Panc1 (cell line): ENCODE measurements at regions not wholly inside any gene's neighbourhood (a gene's known extent, or its start where the extent isn't known, plus 50 kb on each side); places are given as distances from the start of the nearest gene placed in this dataset.

Experiments
- ATAC-seq: fragments of 200-7000 bp; cut with Tn5 transposase; 2 replicates; pipeline ENCODE4 v1.9.1; 2020; ENCODE audit warnings: mild to moderate bottlenecking, moderate library complexity
- BruUV-seq: library from RNA; stranded (reverse); fragments of 400-500 nt; replicated peaks from 2 replicates; lab custom pipeline; 2021; lab: Mats Ljungman, UMichigan
- CTCF ChIA-PET: fragments of 300-600 bp; sonication (Branson Sonifier 250); formaldehyde crosslinking; loops from one replicate; lab custom pipeline; 2022; ENCODE audit warnings: antibody characterized with exemption; lab: Charles Lee
- POLR2A ChIA-PET: fragments of 300-600 bp; sonication (Branson Sonifier 250); formaldehyde crosslinking; loops from one replicate; lab custom pipeline; 2022; ENCODE audit warnings: antibody characterized with exemption; lab: Charles Lee
- DNase-seq: peaks from one replicate; pipeline ENCODE4 v3.0.0-alpha.2; 2010; ENCODE audit warnings: low read depth, low spot score
- H3K27ac ChIP-seq: 2 replicates; pipeline ENCODE4 v1.5.1; 2011; ENCODE audit warnings: mild to moderate bottlenecking, low read length, inconsistent platforms
- H3K27me3 ChIP-seq: fragments of 200-500 bp; sonication (Bioruptor generic); 2 replicates; pipeline ENCODE4 v1.6.0; 2014; ENCODE audit warnings: low read length, inconsistent platforms; ENCODE audit not compliant: control insufficient read depth, insufficient read depth
- H3K36me3 ChIP-seq: fragments of 200-500 bp; sonication (Bioruptor generic); 2 replicates; pipeline ENCODE4 v1.5.1; 2014; ENCODE audit warnings: inconsistent platforms, mild to moderate bottlenecking, low read length, moderate library complexity; ENCODE audit not compliant: control insufficient read depth, insufficient read depth
- H3K4me1 ChIP-seq: 2 replicates; pipeline ENCODE4 v1.5.1; 2011; ENCODE audit warnings: inconsistent platforms, mild to moderate bottlenecking, low read length, moderate library complexity; ENCODE audit not compliant: control insufficient read depth, insufficient read depth
- H3K4me3 ChIP-seq, 2 experiments: 2 replicates each; pipeline ENCODE4 v1.5.1; 2011 to 2012; ENCODE audit warnings: low read depth in 2 of 2, low read length in 2 of 2, mild to moderate bottlenecking in 2 of 2, inconsistent platforms in 1 of 2, moderate library complexity in 1 of 2
- H3K9me3 ChIP-seq: fragments of 200-500 bp; sonication (Bioruptor generic); 2 replicates; pipeline ENCODE4 v1.5.1; 2014; ENCODE audit warnings: low read depth, mild to moderate bottlenecking, inconsistent platforms, low read length, moderate library complexity; ENCODE audit not compliant: control insufficient read depth, insufficient read depth
- POLR2AphosphoS5 ChIP-seq: IDR thresholded peaks from 2 replicates; pipeline ENCODE4 v1.6.1; 2012; ENCODE audit warnings: mild to moderate bottlenecking, low read depth, low read length, moderate library complexity
- SIN3A ChIP-seq: IDR thresholded peaks from 2 replicates; pipeline ENCODE4 v1.6.1; 2012; ENCODE audit warnings: low read depth, mild to moderate bottlenecking, low read length, moderate library complexity, borderline replicate concordance; ENCODE audit not compliant: insufficient read depth
- TCF7L2 ChIP-seq: IDR thresholded peaks from 2 replicates; pipeline ENCODE4 v1.6.1; 2011; ENCODE audit warnings: mild to moderate bottlenecking, low read depth, low read length, inconsistent platforms
- in situ Hi-C: cut with HindIII; loops from 2 replicates; pipeline ENCODE4 v1.10.0; 2016; ENCODE audit warnings: low sequenced_read_pairs, low pct_unique_long_range_greater_than_20kb
- intact Hi-C: fragments of 100-400 bp; cut with micrococcal nuclease; formaldehyde crosslinking; loops from one replicate; pipeline ENCODE4 v1.10.0; 2022; ENCODE audit not compliant: unreplicated experiment
- TF ChIP-seq, protein P1 (sequence below): fragments of 450-650 bp; IDR thresholded peaks from 2 replicates; pipeline ENCODE4 v1.5.1; 2017; ENCODE audit warnings: mild to moderate bottlenecking
- TF ChIP-seq, protein P2 (sequence below), 2 experiments: IDR thresholded peaks; 2 replicates each; pipeline ENCODE4 v1.6.1; 2011 to 2012; ENCODE audit warnings: low read depth in 2 of 2, control low read depth in 1 of 2, low read length in 1 of 2, mild to moderate bottlenecking in 1 of 2, moderate library complexity in 1 of 2; ENCODE audit not compliant: insufficient read depth in 1 of 2

DNA sequence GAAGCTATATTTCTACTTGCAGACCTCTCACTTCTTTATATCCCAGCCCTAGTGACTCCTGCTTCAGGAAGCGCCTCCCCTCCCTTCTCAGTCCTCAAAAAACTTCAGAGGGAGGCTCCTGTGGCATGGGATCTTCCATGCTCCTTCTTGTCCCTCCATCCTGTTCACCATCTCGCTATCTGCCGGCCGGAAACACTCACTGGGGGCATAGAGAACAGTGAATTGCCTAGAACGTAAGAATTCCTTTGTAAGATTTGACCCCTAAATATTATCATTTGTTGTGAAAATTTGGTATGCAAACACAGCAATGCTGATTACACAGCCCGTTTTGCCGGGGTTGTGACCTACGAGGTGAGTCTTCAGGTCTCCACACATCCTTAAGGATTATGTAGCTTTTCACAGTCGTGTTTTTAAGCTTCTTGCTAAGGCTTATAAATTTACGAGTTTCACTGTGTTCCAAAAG lies 218.7 kb upstream of the ATP10A start:
- no peaks in the 10 kb centered on the region for H3K36me3 ChIP-seq
- ATAC-seq (peak; percentile 40), DNase-seq (no peak)
- CTCF ChIA-PET, result interaction anchor here (0.6 kb wide), 2 partner anchors 13 to 50 kb away, joined by 3 read pairs; no protein-coding TSS in a partner anchor
- H3K27me3 ChIP-seq, result no peaks in the 10 kb centered on the region
- in situ Hi-C loops (no loop called here), intact Hi-C loops (loop anchor here (5.0 kb wide), 1 partner anchor 389 kb away; no protein-coding TSS in a partner anchor)
- H3K9me3 ChIP-seq, result no peaks in the 10 kb centered on the region
- H3K4me3 ChIP-seq, result peak overlapping the region; percentile 26 to 43
- POLR2A ChIA-PET, result no interaction called here
- H3K27ac ChIP-seq, result peak overlapping the region; percentile 54
- BruUV-seq, result no TSS peak
- peaks cover 6% of the 10 kb centered on the region; the same call in 1 of the 2 replicates for H3K4me1 ChIP-seq
- TF ChIP-seq, protein P1, sequence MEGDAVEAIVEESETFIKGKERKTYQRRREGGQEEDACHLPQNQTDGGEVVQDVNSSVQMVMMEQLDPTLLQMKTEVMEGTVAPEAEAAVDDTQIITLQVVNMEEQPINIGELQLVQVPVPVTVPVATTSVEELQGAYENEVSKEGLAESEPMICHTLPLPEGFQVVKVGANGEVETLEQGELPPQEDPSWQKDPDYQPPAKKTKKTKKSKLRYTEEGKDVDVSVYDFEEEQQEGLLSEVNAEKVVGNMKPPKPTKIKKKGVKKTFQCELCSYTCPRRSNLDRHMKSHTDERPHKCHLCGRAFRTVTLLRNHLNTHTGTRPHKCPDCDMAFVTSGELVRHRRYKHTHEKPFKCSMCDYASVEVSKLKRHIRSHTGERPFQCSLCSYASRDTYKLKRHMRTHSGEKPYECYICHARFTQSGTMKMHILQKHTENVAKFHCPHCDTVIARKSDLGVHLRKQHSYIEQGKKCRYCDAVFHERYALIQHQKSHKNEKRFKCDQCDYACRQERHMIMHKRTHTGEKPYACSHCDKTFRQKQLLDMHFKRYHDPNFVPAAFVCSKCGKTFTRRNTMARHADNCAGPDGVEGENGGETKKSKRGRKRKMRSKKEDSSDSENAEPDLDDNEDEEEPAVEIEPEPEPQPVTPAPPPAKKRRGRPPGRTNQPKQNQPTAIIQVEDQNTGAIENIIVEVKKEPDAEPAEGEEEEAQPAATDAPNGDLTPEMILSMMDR, result no peak
- TF ChIP-seq TCF7L2 (no peak), POLR2AphosphoS5 (no peak), SIN3A (no peak)
- TF ChIP-seq, protein P2, sequence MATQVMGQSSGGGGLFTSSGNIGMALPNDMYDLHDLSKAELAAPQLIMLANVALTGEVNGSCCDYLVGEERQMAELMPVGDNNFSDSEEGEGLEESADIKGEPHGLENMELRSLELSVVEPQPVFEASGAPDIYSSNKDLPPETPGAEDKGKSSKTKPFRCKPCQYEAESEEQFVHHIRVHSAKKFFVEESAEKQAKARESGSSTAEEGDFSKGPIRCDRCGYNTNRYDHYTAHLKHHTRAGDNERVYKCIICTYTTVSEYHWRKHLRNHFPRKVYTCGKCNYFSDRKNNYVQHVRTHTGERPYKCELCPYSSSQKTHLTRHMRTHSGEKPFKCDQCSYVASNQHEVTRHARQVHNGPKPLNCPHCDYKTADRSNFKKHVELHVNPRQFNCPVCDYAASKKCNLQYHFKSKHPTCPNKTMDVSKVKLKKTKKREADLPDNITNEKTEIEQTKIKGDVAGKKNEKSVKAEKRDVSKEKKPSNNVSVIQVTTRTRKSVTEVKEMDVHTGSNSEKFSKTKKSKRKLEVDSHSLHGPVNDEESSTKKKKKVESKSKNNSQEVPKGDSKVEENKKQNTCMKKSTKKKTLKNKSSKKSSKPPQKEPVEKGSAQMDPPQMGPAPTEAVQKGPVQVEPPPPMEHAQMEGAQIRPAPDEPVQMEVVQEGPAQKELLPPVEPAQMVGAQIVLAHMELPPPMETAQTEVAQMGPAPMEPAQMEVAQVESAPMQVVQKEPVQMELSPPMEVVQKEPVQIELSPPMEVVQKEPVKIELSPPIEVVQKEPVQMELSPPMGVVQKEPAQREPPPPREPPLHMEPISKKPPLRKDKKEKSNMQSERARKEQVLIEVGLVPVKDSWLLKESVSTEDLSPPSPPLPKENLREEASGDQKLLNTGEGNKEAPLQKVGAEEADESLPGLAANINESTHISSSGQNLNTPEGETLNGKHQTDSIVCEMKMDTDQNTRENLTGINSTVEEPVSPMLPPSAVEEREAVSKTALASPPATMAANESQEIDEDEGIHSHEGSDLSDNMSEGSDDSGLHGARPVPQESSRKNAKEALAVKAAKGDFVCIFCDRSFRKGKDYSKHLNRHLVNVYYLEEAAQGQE (IDR thresholded peaks at IDR 0.05; ENCODE audit: insufficient read depth in 1 of 2, low read depth in 2 of 2, low read length in 1 of 2), result no peak

DNA sequence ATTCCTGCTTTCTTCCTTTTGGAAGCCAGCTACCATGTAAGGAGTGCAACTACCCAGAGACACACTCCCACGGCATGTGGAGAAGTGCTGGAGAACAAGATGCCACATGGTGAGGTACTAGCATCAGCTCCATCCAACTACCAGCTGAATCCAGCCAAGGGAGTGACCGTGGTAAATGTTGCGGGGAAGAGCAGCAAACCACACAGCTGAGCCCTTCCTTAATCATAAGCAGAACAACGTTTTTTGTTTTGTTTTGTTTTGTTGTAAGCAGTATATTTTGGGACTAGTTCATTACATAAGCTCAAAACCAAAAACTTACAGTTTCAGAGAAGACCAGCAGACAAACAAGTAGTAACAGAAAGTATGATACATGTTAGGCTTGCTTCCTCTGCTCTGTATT lies 212.6 kb upstream of the ATP10A start:
- ATAC-seq, result no peak
- Histone ChIP-seq H3K27ac (no peak overlapping the region), H3K4me1 (no peaks in the 10 kb centered on the region), H3K36me3 (no peaks in the 10 kb centered on the region), H3K4me3 (no peak overlapping the region), H3K9me3 (peaks cover 6% of the 10 kb centered on the region; the same call in 1 of the 2 replicates), H3K27me3 (no peaks in the 10 kb centered on the region)
- DNase-seq, result no peak
- CTCF ChIA-PET, result no interaction called here
- TF ChIP-seq, protein P2 (IDR thresholded peaks at IDR 0.05; ENCODE audit: insufficient read depth in 1 of 2, low read depth in 2 of 2, low read length in 1 of 2), result no peak
- no peak for TF ChIP-seq SIN3A
- TF ChIP-seq POLR2AphosphoS5, result no peak
- TF ChIP-seq, protein P1, result no peak
- no peak for TF ChIP-seq TCF7L2
- POLR2A ChIA-PET, result no interaction called here
- in situ Hi-C loops, result no loop called here
- intact Hi-C loops, result no loop called here
- BruUV-seq, result no TSS peak
